Tibial artery (tissue), 4 donors: ENCODE measurements at regions not wholly inside any gene's neighbourhood (a gene's known extent, or its start where the extent isn't known, plus 50 kb on each side); places are given as distances from the start of the nearest gene placed in this dataset.

Source experiments
- DNase-seq, 2 donors: peaks; one replicate each; pipeline ENCODE4 v3.0.0-alpha.2; 2019
- H3K27ac ChIP-seq, 2 donors: fragments of 200-600 bp; sonication (generic) in 1 of 2; 1 replicate in 1 of 2; 2 replicates in 1 of 2; pipeline ENCODE4 v1.5.1; 2018 to 2019; ENCODE audit warnings: mild to moderate bottlenecking in 1 of 2
- H3K27me3 ChIP-seq, 2 donors: fragments of 200-600 bp; sonication (generic) in 1 of 2; one replicate each; pipeline versions ENCODE4 v1.5.1 to v1.6.0; 2016 to 2019
- H3K36me3 ChIP-seq, 3 donors: fragments of 200-600 bp; sonication (generic) in 2 of 3; one replicate each; pipeline ENCODE4 v1.5.1; 2016 to 2019; ENCODE audit warnings: mild to moderate bottlenecking in 2 of 3
- H3K4me1 ChIP-seq, 4 donors: fragments of 200-600 bp; sonication (generic) in 2 of 4; 1 replicate in 3 of 4; 2 replicates in 1 of 4; pipeline ENCODE4 v1.5.1; 2016 to 2019
- H3K4me3 ChIP-seq, 2 donors: fragments of 200-600 bp; sonication (generic) in 1 of 2; 1 replicate in 1 of 2; 2 replicates in 1 of 2; pipeline ENCODE4 v1.5.1; 2018 to 2019; ENCODE audit warnings: mild to moderate bottlenecking in 2 of 2
- H3K9me3 ChIP-seq, 3 donors: fragments of 200-600 bp; sonication (generic) in 1 of 3; one replicate each; pipeline ENCODE4 v1.5.1; 2016 to 2019
- intact Hi-C: fragments of 100-400 bp; cut with DNase I; formaldehyde crosslinking; loops from one replicate; pipeline ENCODE4 v1.15.0; 2023; ENCODE audit warnings: low total_unique reads
- TF ChIP-seq, protein P1 (sequence below), 2 experiments: fragments of 200-600 bp in 1 of 2; fragments of 450-650 bp in 1 of 2; IDR thresholded peaks; one replicate each; pipeline ENCODE4 v1.5.1; 2017 to 2019; ENCODE audit warnings: antibody characterized with exemption in 2 of 2, mild to moderate bottlenecking in 1 of 2, moderate library complexity in 1 of 2

DNA sequence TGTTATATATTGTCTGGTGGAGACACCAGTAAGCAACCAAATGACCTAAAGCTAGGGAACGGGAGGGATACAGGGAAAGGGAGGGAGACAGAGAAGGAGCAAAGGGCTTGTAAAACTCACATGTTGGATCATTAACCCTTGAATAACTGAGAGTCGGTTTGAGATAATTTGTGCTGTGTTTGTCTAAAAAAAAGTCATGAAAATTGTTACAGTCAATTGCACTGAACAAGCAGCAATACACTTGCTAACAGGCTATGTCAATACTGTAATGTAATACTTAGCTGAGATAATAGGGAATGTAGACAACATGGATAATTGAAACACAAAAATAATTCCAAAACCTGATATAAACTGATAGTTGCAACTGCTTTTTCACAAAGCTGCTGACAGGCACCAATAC, 71.3 kb upstream of the ZNF521 start:
- Histone ChIP-seq H3K27me3 (peaks cover 0 to 15% of the 10 kb centered on the region in 2 donors), H3K27ac (no peak overlapping the region), H3K4me3 (no peak overlapping the region), H3K36me3 (no peaks in the 10 kb centered on the region), H3K4me1 (no peaks in the 10 kb centered on the region), H3K9me3 (peaks cover 0 to 3% (median 0%) of the 10 kb centered on the region in 3 donors)
- DNase-seq, result no peak
- TF ChIP-seq, protein P1, sequence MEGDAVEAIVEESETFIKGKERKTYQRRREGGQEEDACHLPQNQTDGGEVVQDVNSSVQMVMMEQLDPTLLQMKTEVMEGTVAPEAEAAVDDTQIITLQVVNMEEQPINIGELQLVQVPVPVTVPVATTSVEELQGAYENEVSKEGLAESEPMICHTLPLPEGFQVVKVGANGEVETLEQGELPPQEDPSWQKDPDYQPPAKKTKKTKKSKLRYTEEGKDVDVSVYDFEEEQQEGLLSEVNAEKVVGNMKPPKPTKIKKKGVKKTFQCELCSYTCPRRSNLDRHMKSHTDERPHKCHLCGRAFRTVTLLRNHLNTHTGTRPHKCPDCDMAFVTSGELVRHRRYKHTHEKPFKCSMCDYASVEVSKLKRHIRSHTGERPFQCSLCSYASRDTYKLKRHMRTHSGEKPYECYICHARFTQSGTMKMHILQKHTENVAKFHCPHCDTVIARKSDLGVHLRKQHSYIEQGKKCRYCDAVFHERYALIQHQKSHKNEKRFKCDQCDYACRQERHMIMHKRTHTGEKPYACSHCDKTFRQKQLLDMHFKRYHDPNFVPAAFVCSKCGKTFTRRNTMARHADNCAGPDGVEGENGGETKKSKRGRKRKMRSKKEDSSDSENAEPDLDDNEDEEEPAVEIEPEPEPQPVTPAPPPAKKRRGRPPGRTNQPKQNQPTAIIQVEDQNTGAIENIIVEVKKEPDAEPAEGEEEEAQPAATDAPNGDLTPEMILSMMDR (IDR thresholded peaks at IDR 0.05), result no peak
- intact Hi-C loops, result no loop called here

DNA sequence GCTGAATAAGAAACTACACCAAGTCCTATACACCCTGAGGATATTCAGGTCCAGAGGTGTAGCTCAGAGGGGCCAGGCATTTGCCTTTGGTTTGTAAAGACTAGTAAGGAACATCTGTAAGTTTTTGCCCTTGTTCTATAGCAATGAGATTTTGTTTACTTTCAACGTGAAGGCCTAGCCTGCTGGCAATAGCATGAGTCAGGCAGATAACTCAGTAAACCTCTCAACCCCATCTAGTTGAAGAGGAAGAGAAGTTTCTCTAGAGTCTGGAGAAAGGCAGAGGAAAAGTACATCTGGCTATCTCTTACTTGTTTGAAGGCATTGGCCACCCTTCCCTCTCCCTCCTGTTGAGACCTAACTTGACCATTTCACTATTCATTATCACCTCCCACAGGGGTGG, 70.3 kb upstream of the ZNF521 start:
- no peak for DNase-seq
- Histone ChIP-seq H3K9me3 (peaks cover 0 to 3% (median 0%) of the 10 kb centered on the region in 3 donors), H3K27me3 (peaks cover 0 to 16% of the 10 kb centered on the region in 2 donors), H3K4me3 (no peak overlapping the region), H3K36me3 (no peaks in the 10 kb centered on the region), H3K4me1 (no peaks in the 10 kb centered on the region), H3K27ac (no peak overlapping the region)
- TF ChIP-seq, protein P1 (IDR thresholded peaks at IDR 0.05), result no peak
- intact Hi-C loops, result no loop called here

DNA sequence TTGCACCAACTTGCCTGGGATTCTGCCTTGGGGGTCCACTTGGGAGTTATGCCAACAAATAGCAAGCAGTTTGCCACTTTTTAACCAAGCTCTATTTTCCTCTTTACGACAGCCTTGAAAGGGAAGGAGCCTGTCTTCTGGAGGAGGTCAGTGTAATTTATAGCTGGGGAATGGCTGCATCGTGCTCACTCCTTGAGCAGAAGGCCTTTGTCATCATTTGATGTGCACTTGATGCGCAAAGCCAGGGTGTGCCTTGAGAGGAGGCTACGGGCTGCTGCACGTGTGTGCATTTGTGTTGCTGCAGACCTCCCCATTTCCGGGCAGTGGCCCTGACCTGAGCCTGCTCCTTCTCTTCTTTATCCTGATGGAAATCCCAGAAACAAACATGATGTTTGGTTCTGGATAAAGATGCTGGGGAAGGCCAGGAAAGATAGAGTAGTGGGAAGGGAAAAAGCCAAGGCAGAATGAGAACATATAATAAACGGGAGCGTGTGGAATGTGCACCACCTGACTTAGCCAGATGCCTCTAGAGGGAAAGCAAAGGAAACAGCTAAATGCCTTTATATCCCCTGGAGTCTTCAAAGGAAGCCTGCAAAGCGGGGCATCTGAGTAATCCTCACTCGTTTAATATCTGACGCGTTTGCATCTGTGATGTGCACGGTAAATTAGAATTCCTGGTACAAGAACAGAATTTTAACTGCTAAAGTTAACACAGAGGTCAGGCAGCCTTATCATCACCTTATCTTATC, 68.3 kb upstream of the ZNF521 start:
- intact Hi-C loops, result no loop called here
- H3K4me1 ChIP-seq, result no peaks in the 10 kb centered on the region
- no peak overlapping the region for H3K27ac ChIP-seq
- H3K27me3 ChIP-seq, result peaks cover 0 to 16% of the 10 kb centered on the region in 2 donors
- H3K4me3 ChIP-seq, result no peak overlapping the region
- DNase-seq, result no peak
- no peaks in the 10 kb centered on the region for H3K9me3 ChIP-seq
- TF ChIP-seq, protein P1 (IDR thresholded peaks at IDR 0.05), result no peak
- no peaks in the 10 kb centered on the region for H3K36me3 ChIP-seq

DNA sequence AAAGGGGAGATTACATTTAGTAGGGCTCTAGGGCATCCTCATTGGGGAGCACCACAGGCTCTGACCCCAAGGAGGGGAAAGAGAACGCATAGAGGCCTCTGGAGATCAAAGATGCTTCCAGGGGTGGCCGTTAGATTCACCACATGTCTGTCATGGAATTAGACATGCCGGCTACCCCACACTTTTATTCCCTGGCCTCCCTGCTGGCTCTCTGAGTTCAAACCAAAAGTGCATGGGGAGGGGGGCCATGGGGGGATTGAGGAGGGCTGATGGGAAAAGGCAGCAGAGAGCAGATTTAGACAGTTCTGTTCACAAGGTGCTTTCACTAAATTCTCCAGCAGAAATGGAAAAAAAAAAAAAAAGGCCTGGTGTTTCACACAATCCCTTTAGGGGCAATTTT, 64.4 kb upstream of the ZNF521 start:
- no peak for DNase-seq
- H3K27me3 ChIP-seq, result peaks cover 0 to 7% of the 10 kb centered on the region in 2 donors
- H3K4me1 ChIP-seq, result no peaks in the 10 kb centered on the region
- H3K9me3 ChIP-seq, result no peaks in the 10 kb centered on the region
- no peaks in the 10 kb centered on the region for H3K36me3 ChIP-seq
- TF ChIP-seq, protein P1 (IDR thresholded peaks at IDR 0.05), result no peak
- H3K4me3 ChIP-seq, result no peak overlapping the region
- intact Hi-C loops, result no loop called here
- no peak overlapping the region for H3K27ac ChIP-seq

DNA sequence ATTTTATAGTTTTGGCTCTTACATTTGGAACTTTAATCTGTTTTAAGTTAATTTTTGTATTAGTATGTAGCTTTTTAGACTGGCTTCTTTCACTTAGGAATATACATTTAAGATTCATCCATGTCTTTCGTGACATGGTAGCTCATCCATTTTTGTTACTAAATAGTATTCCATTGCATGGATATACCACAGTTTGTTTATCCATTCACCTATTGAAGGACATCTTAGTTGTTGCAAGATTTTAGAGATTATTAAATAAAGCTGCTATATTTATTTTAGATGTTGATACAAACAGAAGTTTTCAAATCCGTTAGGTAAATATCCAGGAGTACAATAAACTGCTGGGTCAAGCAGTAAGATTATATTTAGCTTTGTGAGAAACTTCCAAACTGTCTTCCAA, 58.0 kb upstream of the ZNF521 start:
- H3K4me1 ChIP-seq, result no peaks in the 10 kb centered on the region
- no peak overlapping the region for H3K4me3 ChIP-seq
- H3K9me3 ChIP-seq, result no peaks in the 10 kb centered on the region
- intact Hi-C loops, result no loop called here
- DNase-seq, result no peak
- no peak overlapping the region for H3K27ac ChIP-seq
- no peaks in the 10 kb centered on the region for H3K36me3 ChIP-seq
- TF ChIP-seq, protein P1 (IDR thresholded peaks at IDR 0.05), result no peak
- no peaks in the 10 kb centered on the region for H3K27me3 ChIP-seq
